CD4-positive, alpha-beta T cell treated with Interleukin-4 for 4 hours (primary cell): ENCODE measurements at regions not wholly inside any gene's neighbourhood (a gene's known extent, or its start where the extent isn't known, plus 50 kb on each side); places are given as distances from the start of the nearest gene placed in this dataset.

Experiments used
- DNase-seq: peaks from one replicate; pipeline ENCODE4 v3.0.0-alpha.2; 2020

GRCh38 chr2:37842732-37843440 is 82.2 kb upstream of the RMDN2 start:
- no peak for DNase-seq

- DNase-seq, result no peak
Measured at GRCh38 chr2:37843556-37843955, 81.5 kb upstream of the RMDN2 start.

GRCh38 chr2:37846207-37846606 is 78.9 kb upstream of the RMDN2 start:
- no peak for DNase-seq

- DNase-seq, result no peak
Measured at GRCh38 chr2:37847792-37848191, 77.3 kb upstream of the RMDN2 start.

GRCh38 chr2:37848451-37848850 is 76.6 kb upstream of the RMDN2 start:
- no peak for DNase-seq

GRCh38 chr2:37849911-37850310 is 75.2 kb upstream of the RMDN2 start:
- DNase-seq, result no peak

- DNase-seq, result no peak
Measured at GRCh38 chr2:37851428-37851827, 73.7 kb upstream of the RMDN2 start.

- DNase-seq, result peak; percentile 62
Measured at GRCh38 chr2:37851828-37852584, 73.1 kb upstream of the RMDN2 start.

- DNase-seq, result no peak
Measured at GRCh38 chr2:37852585-37853014, 72.5 kb upstream of the RMDN2 start.

GRCh38 chr2:37854676-37855282 is 70.3 kb upstream of the RMDN2 start:
- DNase-seq, result no peak

- DNase-seq, result no peak
Measured at GRCh38 chr2:37855283-37856041, 69.6 kb upstream of the RMDN2 start.

GRCh38 chr2:37856101-37856751 is 68.9 kb upstream of the RMDN2 start:
- no peak for DNase-seq

GRCh38 chr2:37857575-37858399 is 67.3 kb upstream of the RMDN2 start:
- DNase-seq, result no peak

- no peak for DNase-seq
Measured at GRCh38 chr2:37858400-37858711, 66.7 kb upstream of the RMDN2 start.

GRCh38 chr2:37858725-37859267 is 66.3 kb upstream of the RMDN2 start:
- no peak for DNase-seq

GRCh38 chr2:37862620-37863019 is 62.5 kb upstream of the RMDN2 start:
- DNase-seq, result no peak

- DNase-seq, result no peak
Measured at GRCh38 chr2:37864217-37864616, 60.9 kb upstream of the RMDN2 start.

- no peak for DNase-seq
Measured at GRCh38 chr2:37865640-37866039, 59.4 kb upstream of the RMDN2 start.

GRCh38 chr2:37866171-37866934 is 58.7 kb upstream of the RMDN2 start:
- no peak for DNase-seq

- no peak for DNase-seq
Measured at GRCh38 chr2:37867166-37867565, 57.9 kb upstream of the RMDN2 start.

GRCh38 chr2:37868866-37869265 is 56.2 kb upstream of the RMDN2 start:
- no peak for DNase-seq
